Dendritic cell treated with granulocyte-macrophage colony-stimulating factor and Interleukin-4, amounts not matched to agents 40 ng/mL and 50 ng/mL, for 4 days (primary cell): ENCODE measurements at regions not wholly inside any gene's neighbourhood (a gene's known extent, or its start where the extent isn't known, plus 50 kb on each side); places are given as distances from the start of the nearest gene placed in this dataset.
"Not testable (repeated sequence)": the region's sequence is repeated elsewhere in the genome, so short reads cannot be mapped to it uniquely, and the experiment has no call there.

ENCODE experiments used
- H3K27ac Mint-ChIP-seq: one replicate; pipeline ENCODE4 v1.8.0; 2022; ENCODE audit warnings: mild to moderate bottlenecking, mixed read lengths
- H3K27me3 Mint-ChIP-seq: one replicate; pipeline ENCODE4 v1.8.0; 2022; ENCODE audit warnings: mild to moderate bottlenecking, mixed read lengths
- H3K36me3 Mint-ChIP-seq: one replicate; pipeline ENCODE4 v1.8.0; 2022; ENCODE audit warnings: low read depth, mixed read lengths
- H3K4me1 Mint-ChIP-seq: one replicate; pipeline ENCODE4 v1.8.0; 2022; ENCODE audit warnings: low read depth, mixed read lengths
- H3K4me3 Mint-ChIP-seq: one replicate; pipeline ENCODE4 v1.8.0; 2022; ENCODE audit warnings: mild to moderate bottlenecking, moderate library complexity, mixed read lengths
- H3K9me3 Mint-ChIP-seq: one replicate; pipeline ENCODE4 v1.8.0; 2022; ENCODE audit warnings: mixed read lengths
- intact Hi-C: fragments of 100-400 bp; cut with micrococcal nuclease; formaldehyde crosslinking; loops from one replicate; pipeline ENCODE4 v1.15.0; 2022

DNA sequence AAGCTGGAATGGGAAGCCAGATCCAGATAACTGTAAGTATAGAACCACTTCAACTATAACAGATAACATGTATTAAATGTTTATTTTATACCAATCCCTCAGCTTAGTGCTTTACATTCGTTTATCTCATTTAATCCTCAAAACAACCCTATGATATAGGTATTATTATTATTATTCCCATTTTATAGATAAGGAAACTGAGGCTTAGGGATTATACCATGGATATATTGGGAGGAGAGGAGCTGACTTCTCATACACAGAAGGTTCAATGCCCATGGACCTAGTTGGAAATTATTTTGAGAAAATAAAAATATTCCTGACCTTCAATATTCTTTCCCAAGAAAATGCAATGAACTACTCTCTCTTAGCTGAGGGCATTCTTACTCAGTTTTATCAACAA, 140.4 kb upstream of the C11orf58 start:
- Mint-ChIP-seq H3K27me3 (peaks cover 27% of the 10 kb centered on the region), H3K36me3 (no peaks in the 10 kb centered on the region), H3K4me1 (no peaks in the 10 kb centered on the region), H3K4me3 (no peak overlapping the region), H3K9me3 (no peaks in the 10 kb centered on the region), H3K27ac (no peak overlapping the region)
- intact Hi-C loops = no loop called here

DNA sequence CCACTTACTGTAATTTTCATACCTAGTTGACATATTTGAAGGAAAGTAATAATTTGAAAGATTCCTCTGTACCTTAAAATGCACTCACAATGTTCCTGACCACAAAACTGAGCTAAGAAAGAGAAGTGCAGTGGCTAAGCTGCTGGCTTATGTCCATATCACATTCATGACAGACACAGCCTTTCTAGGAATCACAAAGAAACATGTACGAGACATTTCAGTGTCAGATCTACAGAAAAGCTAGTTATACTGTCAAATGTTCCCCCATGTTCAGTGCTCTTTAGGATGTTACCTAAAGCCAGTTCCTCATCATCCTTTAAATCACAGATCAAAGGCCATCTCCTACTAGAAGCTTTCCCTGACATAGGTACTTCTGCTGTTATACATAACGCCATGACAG, 142.2 kb upstream of the C11orf58 start:
- intact Hi-C loops = no loop called here

DNA sequence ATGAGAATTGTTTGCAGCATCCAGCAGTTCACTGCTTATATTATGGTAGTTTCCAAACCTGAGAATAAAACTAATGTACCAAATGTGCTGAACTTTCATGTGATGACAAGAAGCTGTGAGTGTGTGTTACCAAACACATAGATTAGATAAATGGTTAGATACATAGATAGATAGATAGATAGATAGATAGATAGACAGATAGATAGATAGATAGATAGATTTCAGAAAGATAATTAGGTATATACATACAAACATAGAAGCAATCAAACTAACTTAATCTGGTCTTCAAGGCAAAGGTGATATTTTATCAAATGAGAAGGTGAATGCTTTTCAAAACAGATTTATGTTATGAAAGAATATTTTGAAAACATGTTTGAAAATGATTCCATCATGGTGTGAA, 147.3 kb upstream of the C11orf58 start:
- intact Hi-C loops = no loop called here

More for the DNA sequence above, 142.2 kb upstream of the C11orf58 start:
- H3K4me1 Mint-ChIP-seq = no peaks in the 10 kb centered on the region
- peaks cover 15% of the 10 kb centered on the region for H3K27me3 Mint-ChIP-seq
- no peaks in the 10 kb centered on the region for H3K9me3 Mint-ChIP-seq
- no peak overlapping the region for H3K27ac Mint-ChIP-seq
- no peak overlapping the region for H3K4me3 Mint-ChIP-seq
- no peaks in the 10 kb centered on the region for H3K36me3 Mint-ChIP-seq

DNA sequence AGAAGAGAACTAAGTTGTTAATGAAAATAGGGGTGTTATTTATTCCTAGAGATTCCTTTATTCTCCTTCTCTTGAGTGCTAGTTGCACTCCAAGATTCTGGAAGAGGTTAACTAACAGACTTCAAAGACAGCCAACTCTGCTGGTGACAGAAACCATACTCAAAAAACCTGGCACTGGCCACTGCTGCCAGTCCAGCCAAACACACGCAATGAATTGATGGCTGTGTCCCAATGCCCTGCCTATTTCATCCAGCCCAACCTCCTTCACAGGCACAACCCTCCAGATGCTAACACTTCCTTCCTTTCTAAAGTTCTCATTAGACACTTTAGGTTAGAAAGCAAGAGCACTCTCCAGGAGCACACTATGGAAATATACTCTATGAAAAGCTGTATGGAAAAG, 150.8 kb upstream of the C11orf58 start:
- Mint-ChIP-seq H3K4me1 (no peaks in the 10 kb centered on the region), H3K27me3 (no peaks in the 10 kb centered on the region), H3K36me3 (no peaks in the 10 kb centered on the region), H3K27ac (no peak overlapping the region), H3K4me3 (no peak overlapping the region), H3K9me3 (no peaks in the 10 kb centered on the region)
- intact Hi-C loops = no loop called here

More for the DNA sequence above, 147.3 kb upstream of the C11orf58 start:
- no peaks in the 10 kb centered on the region for H3K9me3 Mint-ChIP-seq
- no peaks in the 10 kb centered on the region for H3K36me3 Mint-ChIP-seq
- no peak overlapping the region for H3K4me3 Mint-ChIP-seq
- no peaks in the 10 kb centered on the region for H3K27me3 Mint-ChIP-seq
- no peaks in the 10 kb centered on the region for H3K4me1 Mint-ChIP-seq
- H3K27ac Mint-ChIP-seq = no peak overlapping the region

DNA sequence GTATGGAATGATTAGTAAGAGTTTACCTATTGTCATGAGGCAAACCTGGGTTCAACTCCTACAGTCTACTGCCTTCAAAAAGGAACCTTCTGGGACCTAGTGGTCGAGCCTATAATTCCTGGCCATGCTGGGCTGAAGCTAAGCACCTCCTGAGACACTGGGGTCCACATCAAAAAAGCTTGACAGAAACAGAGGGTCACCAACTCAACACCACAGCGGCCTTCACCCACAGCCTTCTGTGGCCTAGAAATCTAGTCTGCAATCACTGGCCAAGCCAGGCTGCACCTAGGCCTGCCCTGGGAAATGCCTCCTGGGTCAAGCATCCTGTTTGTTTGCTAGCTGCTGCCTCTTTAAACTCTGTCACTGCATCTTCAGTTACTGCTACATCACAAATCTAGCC, 153.9 kb upstream of the C11orf58 start:
- no peak overlapping the region for H3K4me3 Mint-ChIP-seq
- intact Hi-C loops = no loop called here
- no peaks in the 10 kb centered on the region for H3K9me3 Mint-ChIP-seq
- no peaks in the 10 kb centered on the region for H3K27me3 Mint-ChIP-seq
- no peaks in the 10 kb centered on the region for H3K4me1 Mint-ChIP-seq
- H3K36me3 Mint-ChIP-seq = no peaks in the 10 kb centered on the region
- no peak overlapping the region for H3K27ac Mint-ChIP-seq

DNA sequence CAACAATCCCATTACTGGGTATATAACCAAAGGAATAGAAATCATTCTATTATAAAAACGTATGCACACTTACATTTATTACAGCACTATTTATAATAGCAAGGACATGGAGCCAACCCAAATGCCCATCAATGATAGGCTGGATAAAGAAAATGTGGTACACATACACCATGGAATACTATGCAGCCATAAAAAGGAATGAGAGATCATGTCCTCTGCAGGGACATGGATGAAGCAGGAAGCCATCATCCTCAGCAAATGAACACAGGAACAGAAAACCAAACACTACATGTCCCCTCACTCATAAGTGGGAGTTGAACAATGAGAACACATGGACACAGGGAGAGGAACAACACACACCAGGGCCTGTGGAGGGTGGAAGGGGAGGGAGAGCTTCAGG, 157.4 kb upstream of the C11orf58 start:
- H3K27me3 Mint-ChIP-seq, H3K4me3 Mint-ChIP-seq, H3K9me3 Mint-ChIP-seq, H3K4me1 Mint-ChIP-seq, H3K27ac Mint-ChIP-seq, H3K36me3 Mint-ChIP-seq, intact Hi-C loops: not testable (repeated sequence)

DNA sequence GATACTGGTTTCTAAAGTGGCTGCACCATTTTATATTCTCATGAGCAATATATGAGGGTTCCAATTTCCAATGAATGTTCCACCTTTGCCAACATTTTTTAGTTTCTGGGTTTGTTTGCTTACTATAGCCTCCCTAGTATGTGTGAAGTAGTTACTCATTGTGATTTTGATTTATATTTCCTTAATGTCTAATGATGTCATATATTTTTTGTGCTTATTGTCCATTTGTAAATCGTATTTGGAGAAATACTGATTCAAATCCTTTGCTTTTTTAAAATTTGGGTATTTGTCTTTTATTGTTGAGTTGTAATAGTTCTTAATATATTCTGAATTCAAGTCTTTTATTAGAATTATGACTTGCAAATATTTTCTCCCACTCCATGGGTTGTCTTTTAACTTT, 161.0 kb upstream of the C11orf58 start:
- Mint-ChIP-seq H3K36me3 (no peaks in the 10 kb centered on the region), H3K4me1 (no peaks in the 10 kb centered on the region), H3K27me3 (no peaks in the 10 kb centered on the region), H3K9me3 (no peaks in the 10 kb centered on the region), H3K4me3 (no peak overlapping the region), H3K27ac (no peak overlapping the region)
- intact Hi-C loops = no loop called here

DNA sequence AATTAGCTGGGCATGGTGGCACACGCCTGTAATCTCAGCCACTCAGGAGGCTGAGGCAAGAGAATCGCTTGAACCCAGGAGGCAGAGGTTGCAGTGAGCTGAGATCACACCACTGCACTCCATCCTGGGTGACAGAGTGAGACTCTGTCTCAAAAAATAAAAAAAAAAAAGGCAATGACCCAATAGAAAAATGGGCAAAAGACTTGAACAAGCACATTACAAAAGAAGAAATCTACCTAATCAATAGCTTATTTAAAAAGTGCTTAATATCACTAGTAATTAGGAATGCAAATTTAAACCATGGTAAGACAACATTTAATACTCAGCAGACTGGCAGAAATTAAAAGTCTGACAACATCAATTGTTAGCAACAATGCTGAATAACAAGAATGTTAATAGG, 163.6 kb upstream of the C11orf58 start:
- H3K27me3 Mint-ChIP-seq, H3K27ac Mint-ChIP-seq, H3K36me3 Mint-ChIP-seq, intact Hi-C loops, H3K9me3 Mint-ChIP-seq, H3K4me3 Mint-ChIP-seq, H3K4me1 Mint-ChIP-seq: not testable (repeated sequence)

DNA sequence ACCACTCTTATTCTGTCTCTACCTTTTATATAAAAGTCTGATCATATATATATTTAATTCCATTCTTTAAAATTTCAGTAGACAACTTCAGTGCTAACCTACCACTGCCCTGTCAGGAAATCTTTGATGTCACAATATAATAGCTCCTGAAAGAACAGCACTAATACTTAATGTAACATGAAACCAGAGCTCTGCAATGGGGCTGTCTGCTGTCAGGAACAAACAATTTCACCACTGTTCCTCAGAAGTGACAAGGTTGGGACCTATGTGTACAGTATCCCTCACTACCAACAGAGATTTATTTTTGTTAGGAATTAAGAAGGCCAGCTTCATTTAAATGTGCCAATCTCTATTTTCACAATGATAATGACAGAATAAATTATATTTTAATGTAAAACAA, 165.5 kb upstream of the C11orf58 start:
- H3K4me3 Mint-ChIP-seq = no peak overlapping the region
- H3K27ac Mint-ChIP-seq = no peak overlapping the region
- no peaks in the 10 kb centered on the region for H3K4me1 Mint-ChIP-seq
- H3K9me3 Mint-ChIP-seq = no peaks in the 10 kb centered on the region
- intact Hi-C loops = no loop called here
- H3K36me3 Mint-ChIP-seq = no peaks in the 10 kb centered on the region
- no peaks in the 10 kb centered on the region for H3K27me3 Mint-ChIP-seq

DNA sequence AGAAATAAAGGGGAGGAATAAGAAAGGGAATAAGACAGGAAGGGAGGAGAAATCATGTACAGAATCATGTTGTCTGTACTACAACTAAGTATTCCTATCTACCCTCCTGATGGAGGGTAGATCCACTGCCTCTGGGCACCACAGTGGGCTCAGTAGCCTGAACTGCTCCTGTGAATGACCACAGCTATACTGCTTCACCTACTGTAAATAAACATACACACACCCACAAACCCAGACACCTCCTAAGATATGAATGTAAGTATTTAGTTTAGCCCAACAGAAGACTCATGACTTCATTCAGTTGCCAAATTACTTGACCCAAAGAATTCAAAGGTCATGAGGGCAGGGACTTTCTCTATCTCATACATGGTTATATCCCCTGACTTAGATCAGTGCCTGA, 177.3 kb upstream of the C11orf58 start:
- Mint-ChIP-seq H3K4me1 (no peaks in the 10 kb centered on the region), H3K36me3 (no peaks in the 10 kb centered on the region), H3K27ac (no peak overlapping the region), H3K4me3 (no peak overlapping the region), H3K9me3 (no peaks in the 10 kb centered on the region), H3K27me3 (no peaks in the 10 kb centered on the region)
- intact Hi-C loops = no loop called here

DNA sequence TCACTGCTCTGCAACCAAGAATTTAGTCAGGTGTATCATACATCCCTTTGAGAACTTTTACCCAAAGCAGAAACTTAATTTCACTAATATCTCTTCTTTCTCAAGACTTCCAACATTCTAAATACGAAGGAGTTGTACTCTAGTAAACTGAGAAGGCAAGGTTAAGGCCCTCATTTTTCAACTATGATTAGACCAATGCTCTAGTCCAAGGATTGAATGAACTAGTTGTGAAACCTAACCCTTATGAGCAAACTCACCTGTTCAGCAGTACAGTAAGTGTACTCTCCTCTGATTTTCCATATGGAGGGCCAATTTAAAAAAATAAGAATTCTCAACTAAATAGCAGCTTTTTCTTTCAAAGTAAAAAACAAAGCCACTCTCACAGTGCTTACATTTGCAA, 180.0 kb upstream of the C11orf58 start:
- intact Hi-C loops = no loop called here
- H3K27me3 Mint-ChIP-seq = no peaks in the 10 kb centered on the region
- H3K9me3 Mint-ChIP-seq = no peaks in the 10 kb centered on the region
- H3K27ac Mint-ChIP-seq = no peak overlapping the region
- H3K36me3 Mint-ChIP-seq = no peaks in the 10 kb centered on the region
- H3K4me1 Mint-ChIP-seq = no peaks in the 10 kb centered on the region
- H3K4me3 Mint-ChIP-seq = no peak overlapping the region

DNA sequence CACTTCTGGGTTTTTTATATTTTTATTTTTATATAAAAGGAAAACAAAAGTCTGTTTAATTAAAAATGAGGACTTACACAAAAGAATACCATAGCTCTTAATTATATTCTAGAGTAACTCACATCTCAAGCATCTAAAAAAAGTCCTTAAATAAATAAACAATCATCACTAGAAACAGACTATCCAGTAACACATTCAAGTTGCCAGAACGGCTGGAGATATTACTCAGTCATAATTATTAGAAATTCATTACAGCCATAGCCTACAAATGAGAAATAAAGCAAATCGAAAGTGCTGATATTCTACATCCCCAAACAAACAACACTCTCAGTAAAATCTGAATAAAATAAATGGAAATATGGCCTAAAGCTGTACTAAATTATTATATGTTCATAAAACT, 182.5 kb upstream of the C11orf58 start:
- Mint-ChIP-seq H3K4me3 (no peak overlapping the region), H3K27me3 (no peaks in the 10 kb centered on the region), H3K4me1 (no peaks in the 10 kb centered on the region), H3K27ac (no peak overlapping the region), H3K36me3 (no peaks in the 10 kb centered on the region), H3K9me3 (no peaks in the 10 kb centered on the region)
- intact Hi-C loops = no loop called here

DNA sequence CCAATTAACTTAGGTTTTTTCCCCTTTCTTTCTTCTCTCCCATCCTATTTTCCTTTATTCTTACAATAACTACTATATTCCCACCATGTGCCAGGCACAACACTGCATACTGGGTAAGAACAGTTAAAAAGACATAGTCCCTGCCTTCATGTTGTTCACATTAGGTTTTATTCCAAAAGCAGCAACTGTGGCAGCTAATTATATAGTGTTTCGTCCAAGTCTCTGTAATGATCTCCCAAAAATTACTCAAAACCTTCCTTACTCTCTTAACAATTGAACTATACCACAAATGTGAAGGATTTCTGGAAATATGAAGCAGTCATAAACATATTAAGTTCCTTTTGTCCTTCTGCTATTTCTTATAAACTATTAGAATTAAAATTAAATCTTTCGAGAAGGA, 184.1 kb upstream of the C11orf58 start:
- Mint-ChIP-seq H3K36me3 (no peaks in the 10 kb centered on the region), H3K4me1 (no peaks in the 10 kb centered on the region), H3K27ac (no peak overlapping the region), H3K27me3 (no peaks in the 10 kb centered on the region), H3K9me3 (no peaks in the 10 kb centered on the region), H3K4me3 (no peak overlapping the region)
- intact Hi-C loops = no loop called here

DNA sequence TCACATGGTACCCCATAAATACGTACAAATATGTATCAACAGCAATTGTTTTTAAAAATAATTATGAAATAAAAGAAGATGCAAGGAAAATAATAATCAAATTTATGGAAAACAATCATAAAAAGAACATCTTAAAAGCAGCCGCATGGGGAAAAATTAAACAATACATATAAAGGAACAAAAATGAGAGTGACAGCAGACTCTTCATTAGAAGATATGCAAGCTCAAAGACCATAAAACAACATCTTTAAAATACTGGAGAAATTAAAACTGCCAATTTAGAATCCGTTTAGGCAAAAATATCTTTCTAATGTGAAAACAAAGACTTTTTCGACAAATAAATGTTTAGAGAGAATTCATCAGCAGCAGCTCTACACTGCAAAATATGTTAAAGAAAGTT, 190.6 kb upstream of the C11orf58 start:
- Mint-ChIP-seq H3K27ac (no peak overlapping the region), H3K36me3 (no peaks in the 10 kb centered on the region), H3K9me3 (no peaks in the 10 kb centered on the region), H3K4me3 (no peak overlapping the region), H3K27me3 (no peaks in the 10 kb centered on the region), H3K4me1 (no peaks in the 10 kb centered on the region)
- intact Hi-C loops = loop anchor here (10.0 kb wide), 1 partner anchor 63 kb away; no protein-coding TSS in a partner anchor

DNA sequence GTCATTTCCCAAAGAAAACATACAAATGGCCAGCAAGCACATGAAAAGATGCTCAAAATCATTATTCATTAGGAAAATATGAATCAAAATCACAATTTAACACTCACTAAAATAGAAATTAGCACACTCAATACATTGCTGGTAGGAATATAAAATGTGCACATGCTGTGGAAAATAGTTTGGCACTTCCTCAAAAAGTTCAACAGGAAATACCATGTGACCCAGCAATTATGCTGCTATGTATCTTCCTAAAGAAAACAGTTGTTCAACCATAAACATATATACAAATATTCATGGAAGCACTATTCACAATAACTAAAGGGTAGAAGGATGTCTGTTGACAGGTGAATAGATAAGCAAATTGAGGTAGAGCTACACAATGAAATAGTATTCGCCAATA, 187.3 kb upstream of the SOX6 start:
- intact Hi-C loops = loop anchor here (10.0 kb wide), 1 partner anchor 59 kb away; no protein-coding TSS in a partner anchor
- Mint-ChIP-seq H3K27ac (no peak overlapping the region), H3K9me3 (peaks cover 8% of the 10 kb centered on the region), H3K4me1 (no peaks in the 10 kb centered on the region), H3K36me3 (no peaks in the 10 kb centered on the region), H3K4me3 (no peak overlapping the region), H3K27me3 (no peaks in the 10 kb centered on the region)
